HEK293 (cell line): ENCODE measurements at regions not wholly inside any gene's neighbourhood (a gene's known extent, or its start where the extent isn't known, plus 50 kb on each side); places are given as distances from the start of the nearest gene placed in this dataset.
"Not testable (repeated sequence)": the region's sequence is repeated elsewhere in the genome, so short reads cannot be mapped to it uniquely, and the experiment has no call there.

Experiments used
- CTCF ChIA-PET: fragments of 350-600 bp; formaldehyde crosslinking; extraction: SDS; loops from one replicate; lab custom pipeline; 2021; ENCODE audit warnings: antibody characterized with exemption; lab: Yijun Ruan, JAX
- POLR2A ChIA-PET: fragments of 300-600 bp; formaldehyde crosslinking; extraction: SDS; loops from one replicate; lab custom pipeline; 2020; ENCODE audit warnings: antibody characterized with exemption, inconsistent platforms; lab: Yijun Ruan, JAX
- H3K27ac ChIP-seq: fragments of 200-500 bp; sonication (Bioruptor generic); 2 replicates; pipeline ENCODE4 v1.5.1; 2014; ENCODE audit warnings: low read depth, low read length, control low read depth, inconsistent platforms; ENCODE audit errors: extremely low read depth
- H3K36me3 ChIP-seq, 2 experiments: fragments of 200-500 bp in 1 of 2; sonication (Bioruptor generic) in 1 of 2; 1 replicate in 1 of 2; 2 replicates in 1 of 2; pipeline ENCODE4 v1.5.1; 2014 to 2017; ENCODE audit warnings: inconsistent platforms in 2 of 2, low read length in 2 of 2; ENCODE audit not compliant: control insufficient read depth in 2 of 2, insufficient read depth in 1 of 2
- H3K4me1 ChIP-seq: fragments of 200-500 bp; sonication (Bioruptor generic); 2 replicates; pipeline ENCODE4 v1.5.1; 2014; ENCODE audit warnings: mild to moderate bottlenecking, low read length, inconsistent platforms; ENCODE audit not compliant: control insufficient read depth, insufficient read depth
- H3K4me3 ChIP-seq: 2 replicates; pipeline ENCODE4 v1.5.1; 2011; ENCODE audit warnings: low read depth, mild to moderate bottlenecking, control low read depth, low read length, moderate library complexity
- H3K9me3 ChIP-seq: fragments of 200-500 bp; sonication (Bioruptor generic); 2 replicates; pipeline ENCODE4 v1.5.1; 2014; ENCODE audit warnings: low read depth, low read length, inconsistent platforms; ENCODE audit not compliant: control insufficient read depth, insufficient read depth
- ATF2 ChIP-seq: fragments of 450-650 bp; formaldehyde crosslinking; IDR thresholded peaks from 2 replicates; pipeline ENCODE4 v1.5.1; 2016; ENCODE audit warnings: missing biosample characterization, missing genetic modification characterization, low read depth
- ELK4 ChIP-seq: IDR thresholded peaks from 2 replicates; pipeline ENCODE4 v1.6.1; 2011; ENCODE audit warnings: mild to moderate bottlenecking, low read depth, low read length, borderline replicate concordance
- GLI2 ChIP-seq: fragments of 450-650 bp; formaldehyde crosslinking; IDR thresholded peaks from 2 replicates; pipeline ENCODE4; 2017; ENCODE audit warnings: missing biosample characterization, missing genetic modification characterization, low read depth, borderline replicate concordance
- KLF10 ChIP-seq: fragments of 450-650 bp; IDR thresholded peaks from 2 replicates; pipeline ENCODE4 v1.5.1; 2018; ENCODE audit warnings: missing biosample characterization, mild to moderate bottlenecking, missing genetic modification characterization
- KLF7 ChIP-seq: fragments of 450-650 bp; formaldehyde crosslinking; IDR thresholded peaks from 2 replicates; pipeline ENCODE4 v1.5.1; 2016; ENCODE audit warnings: missing biosample characterization, missing genetic modification characterization, borderline replicate concordance
- KLF8 ChIP-seq: fragments of 450-650 bp; formaldehyde crosslinking; IDR thresholded peaks from 2 replicates; pipeline ENCODE4 v1.5.1; 2016; ENCODE audit warnings: missing biosample characterization, missing genetic modification characterization
- OSR2 ChIP-seq: fragments of 450-650 bp; formaldehyde crosslinking; IDR thresholded peaks from 2 replicates; pipeline ENCODE4 v1.5.1; 2016; ENCODE audit warnings: missing biosample characterization, missing genetic modification characterization
- ZBTB21 ChIP-seq: fragments of 450-650 bp; formaldehyde crosslinking; IDR thresholded peaks from 2 replicates; pipeline ENCODE4 v1.5.1; 2017; ENCODE audit warnings: missing biosample characterization, missing genetic modification characterization
- ZBTB44 ChIP-seq: fragments of 450-650 bp; IDR thresholded peaks from 2 replicates; pipeline ENCODE4 v1.5.1; 2018; ENCODE audit warnings: missing biosample characterization, mild to moderate bottlenecking, missing genetic modification characterization
- ZFHX2 ChIP-seq: fragments of 450-650 bp; formaldehyde crosslinking; conservative IDR thresholded peaks from 2 replicates; pipeline ENCODE4 v1.5.1; 2016; ENCODE audit warnings: missing biosample characterization, missing genetic modification characterization
- ZNF138 ChIP-seq: fragments of 450-650 bp; formaldehyde crosslinking; IDR thresholded peaks from 2 replicates; pipeline ENCODE4 v1.5.1; 2016; ENCODE audit warnings: missing biosample characterization, missing genetic modification characterization, borderline replicate concordance
- ZNF148 ChIP-seq: fragments of 450-650 bp; formaldehyde crosslinking; IDR thresholded peaks from 2 replicates; pipeline ENCODE4 v1.5.0; 2017; ENCODE audit warnings: missing biosample characterization, missing genetic modification characterization, borderline replicate concordance
- ZNF175 ChIP-seq: fragments of 450-650 bp; formaldehyde crosslinking; IDR thresholded peaks from 2 replicates; pipeline ENCODE4 v1.5.1; 2016; ENCODE audit warnings: missing biosample characterization, missing genetic modification characterization
- ZNF202 ChIP-seq: fragments of 450-650 bp; formaldehyde crosslinking; IDR thresholded peaks from 2 replicates; pipeline ENCODE4 v1.5.1; 2016; ENCODE audit warnings: missing biosample characterization, missing genetic modification characterization, borderline replicate concordance
- ZNF239 ChIP-seq: fragments of 450-650 bp; formaldehyde crosslinking; IDR thresholded peaks from 2 replicates; pipeline ENCODE4 v1.5.1; 2016; ENCODE audit warnings: missing biosample characterization, missing genetic modification characterization
- ZNF37A ChIP-seq: fragments of 450-650 bp; IDR thresholded peaks from 2 replicates; pipeline ENCODE4 v1.5.1; 2018; ENCODE audit warnings: missing biosample characterization, missing genetic modification characterization
- ZNF600 ChIP-seq: fragments of 450-650 bp; formaldehyde crosslinking; IDR thresholded peaks from 2 replicates; pipeline ENCODE4 v1.5.1; 2016; ENCODE audit warnings: missing biosample characterization, missing genetic modification characterization
- ZNF664 ChIP-seq: fragments of 450-650 bp; formaldehyde crosslinking; IDR thresholded peaks from 2 replicates; pipeline ENCODE4 v1.5.1; 2016; ENCODE audit warnings: missing biosample characterization, missing genetic modification characterization
- ZNF701 ChIP-seq: fragments of 450-650 bp; formaldehyde crosslinking; IDR thresholded peaks from 2 replicates; pipeline ENCODE4 v1.5.1; 2016; ENCODE audit warnings: missing biosample characterization, missing genetic modification characterization

- H3K27ac ChIP-seq, result peak overlapping the region; percentile 32; the same call in 1 of the 2 replicates
- ChIA-PET CTCF (interaction anchor here (0.6 to 1.9 kb wide), 8 partner anchors 9 to 1872 kb away, joined by 3 to 4 read pairs (median 3); no protein-coding TSS in a partner anchor), POLR2A (interaction anchor here (0.6 to 1.9 kb wide), 2 partner anchors 438 to 607 kb away, joined by 4 to 12 read pairs; partner anchors contain the start of gene CITED2)
- no peak overlapping the region for H3K4me3 ChIP-seq
- TF ChIP-seq ZNF664 (tag by site-specific recombination) (peak; percentile 90), ZNF202 (tag by site-specific recombination) (no peak), KLF8 (tag by site-specific recombination) (no peak)
- no peaks in the 10 kb centered on the region for H3K36me3 ChIP-seq
- no peaks in the 10 kb centered on the region for H3K9me3 ChIP-seq
- H3K4me1 ChIP-seq, result peaks cover 18% of the 10 kb centered on the region
Observed at GRCh38 chr6:139981066-139981624, 606.7 kb upstream of the CITED2 start.

GRCh38 chr6:139980631-139981030 is 606.2 kb upstream of the CITED2 start:
- peak; percentile 36; the same call in 1 of the 2 replicates for TF ChIP-seq ZFHX2 (tag by site-specific recombination)
- 0 out of 2 replicates have a peak, but pooled peaks have one; percentile 23 for TF ChIP-seq ZBTB44
- 0 out of 2 replicates have a peak, but pooled peaks have one; percentile 26 for TF ChIP-seq ZNF600 (tag by site-specific recombination)
- TF ChIP-seq ATF2, result 0 out of 2 replicates have a peak, but pooled peaks have one; percentile 9
- not testable (repeated sequence) for H3K9me3 ChIP-seq, H3K4me3 ChIP-seq, H3K36me3 ChIP-seq, H3K27ac ChIP-seq
- H3K4me1 ChIP-seq, result peaks cover 18% of the 10 kb centered on the region
- ChIA-PET CTCF (interaction anchor here (0.6 to 1.9 kb wide), 7 partner anchors 8 to 1872 kb away, joined by 3 to 4 read pairs (median 3); no protein-coding TSS in a partner anchor), POLR2A (interaction anchor here (0.6 kb wide), 1 partner anchor 438 kb away, joined by 4 read pairs; no protein-coding TSS in a partner anchor)

GRCh38 chr6:139979021-139979725 is 604.7 kb upstream of the CITED2 start:
- Histone ChIP-seq H3K27ac (no peak overlapping the region), H3K4me1 (peaks cover 18% of the 10 kb centered on the region), H3K9me3 (no peaks in the 10 kb centered on the region), H3K4me3 (no peak overlapping the region), H3K36me3 (no peaks in the 10 kb centered on the region)
- CTCF ChIA-PET, result interaction anchor here (0.7 kb wide), 1 partner anchor 940 kb away, joined by 3 read pairs; no protein-coding TSS in a partner anchor
- POLR2A ChIA-PET, result no interaction called here
- TF ChIP-seq KLF10 (tag by site-specific recombination) (no peak), ZNF202 (tag by site-specific recombination) (no peak), ZNF148 (tag by site-specific recombination) (no peak), KLF7 (no peak), GLI2 (tag by site-specific recombination) (no peak), ZNF701 (tag by site-specific recombination) (no peak), ZNF138 (tag by site-specific recombination) (no peak), ZNF175 (no peak), ZBTB21 (tag by site-specific recombination) (no peak), ZNF239 (tag by site-specific recombination) (no peak), ELK4 (no peak), ZNF37A (no peak), OSR2 (tag by site-specific recombination) (no peak)
